GM21360 (cell line): ENCODE measurements at regions not wholly inside any gene's neighbourhood (a gene's known extent, or its start where the extent isn't known, plus 50 kb on each side); places are given as distances from the start of the nearest gene placed in this dataset.
"Not testable (repeated sequence)": the region's sequence is repeated elsewhere in the genome, so short reads cannot be mapped to it uniquely, and the experiment has no call there.

Experiments used
- ATAC-seq: cut with Tn5 transposase; IDR thresholded peaks from one replicate; pipeline ENCODE4 v1.9.1; 2021; ENCODE audit warnings: mild to moderate bottlenecking, moderate library complexity; ENCODE audit not compliant: unreplicated experiment

DNA sequence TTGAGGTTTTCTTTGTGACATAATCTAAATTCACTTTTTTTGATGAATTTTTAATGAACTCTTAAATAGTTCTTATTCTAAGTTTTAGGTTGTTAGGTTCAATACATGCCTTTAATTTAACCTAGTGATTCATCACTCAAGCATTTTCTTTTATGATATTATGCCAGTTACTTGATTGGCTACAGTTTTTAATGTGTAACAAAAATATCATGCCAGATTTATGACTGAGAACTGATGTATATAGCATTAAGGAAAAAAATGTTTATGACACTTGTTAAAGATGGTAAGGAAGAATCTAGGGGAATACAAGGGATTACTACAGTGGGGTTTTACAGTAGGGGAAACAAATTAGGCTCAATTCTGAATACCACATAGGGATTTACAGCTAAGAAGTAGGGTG lies 103.1 kb downstream of the VGLL3 start:
- no peak for ATAC-seq

DNA sequence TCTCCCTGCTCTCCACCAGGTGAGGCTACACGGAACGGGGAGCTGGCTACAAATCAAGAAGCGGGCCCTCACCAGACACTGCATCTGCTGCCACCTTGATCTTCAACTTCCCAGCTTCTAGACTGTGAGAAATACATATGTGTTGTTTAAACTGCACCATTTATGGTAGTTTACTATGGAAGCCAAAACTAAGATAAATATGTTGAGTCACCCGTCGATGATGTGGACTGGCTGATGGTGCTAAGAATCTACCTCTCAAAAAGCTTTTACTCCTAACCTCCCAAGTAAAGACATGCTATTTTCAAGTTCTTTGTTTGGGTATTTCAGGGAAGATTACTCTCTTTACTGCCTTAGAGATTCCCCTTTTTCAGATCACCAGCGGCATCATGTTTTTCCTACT lies 110.9 kb downstream of the VGLL3 start:
- no peak for ATAC-seq

DNA sequence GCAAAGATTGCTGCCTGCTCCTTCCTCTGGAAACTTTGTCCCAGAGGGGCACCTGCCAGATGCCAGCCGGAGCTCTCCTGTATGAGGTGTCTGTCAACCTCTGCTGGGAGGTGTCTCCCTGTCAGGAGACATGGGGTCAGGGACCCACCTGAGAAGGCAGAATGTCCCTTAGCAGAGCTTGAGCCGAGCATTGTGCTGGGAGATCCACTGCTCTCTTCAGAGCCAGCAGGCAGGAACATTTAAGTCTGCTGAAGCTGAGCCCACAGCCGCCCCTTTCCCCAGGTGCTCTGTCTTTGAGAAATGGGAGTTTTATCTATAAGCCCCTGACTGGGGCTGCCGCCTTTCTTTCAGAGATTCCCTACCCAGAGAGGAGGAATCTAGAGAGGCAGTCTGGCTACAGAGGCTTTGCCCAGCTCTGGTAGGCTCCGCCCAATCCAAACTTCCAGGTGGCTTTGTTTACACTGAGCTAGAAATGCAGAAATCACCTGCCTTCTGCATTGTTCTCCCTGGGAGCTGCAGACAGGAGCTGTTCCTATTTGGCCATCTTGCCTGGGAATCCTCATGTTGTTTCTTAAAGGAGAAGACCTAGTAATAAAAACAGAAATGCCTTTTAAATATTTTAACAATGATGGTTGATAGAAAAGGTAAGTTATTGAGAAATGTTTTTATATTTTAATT lies 114.3 kb downstream of the VGLL3 start:
- ATAC-seq: not testable (repeated sequence)

DNA sequence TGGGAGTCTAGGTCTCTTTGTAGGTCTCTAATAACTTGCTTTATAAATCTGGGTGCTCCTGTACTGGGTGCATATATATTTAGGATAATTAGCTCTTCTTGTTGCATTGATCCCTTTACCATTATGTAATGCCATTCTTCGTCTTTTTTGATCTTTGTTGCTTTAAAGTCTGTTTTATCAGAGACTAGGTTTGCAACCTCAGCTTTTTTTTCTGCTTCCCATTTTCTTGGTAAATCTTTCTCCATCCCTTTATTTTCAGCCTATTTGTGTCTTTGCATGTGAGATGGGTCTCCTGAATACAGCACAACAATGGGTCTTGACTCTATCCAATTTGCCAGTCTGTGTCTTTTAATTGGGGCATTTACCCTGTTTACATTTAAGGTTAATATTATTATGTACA lies 116.2 kb downstream of the VGLL3 start:
- not testable (repeated sequence) for ATAC-seq

DNA sequence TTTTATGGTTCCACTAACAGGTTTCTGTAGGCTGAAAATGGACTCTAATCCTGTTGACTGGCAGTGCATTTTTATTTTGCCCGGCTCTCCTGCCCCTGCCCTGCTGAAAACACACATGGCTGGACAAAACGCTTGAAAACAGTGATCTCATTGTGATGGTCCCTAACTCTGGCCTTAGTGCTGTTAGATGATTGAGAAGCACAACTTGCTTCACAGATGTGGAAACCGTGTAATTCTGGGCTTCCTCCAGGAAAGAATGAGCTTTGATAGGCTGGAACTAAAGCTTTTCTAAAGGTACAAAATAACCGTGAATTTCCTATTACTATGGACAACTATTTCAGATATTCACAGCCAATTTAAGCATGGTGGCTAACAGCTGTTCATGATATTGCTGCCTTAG lies 121.4 kb downstream of the VGLL3 start:
- no peak for ATAC-seq

DNA sequence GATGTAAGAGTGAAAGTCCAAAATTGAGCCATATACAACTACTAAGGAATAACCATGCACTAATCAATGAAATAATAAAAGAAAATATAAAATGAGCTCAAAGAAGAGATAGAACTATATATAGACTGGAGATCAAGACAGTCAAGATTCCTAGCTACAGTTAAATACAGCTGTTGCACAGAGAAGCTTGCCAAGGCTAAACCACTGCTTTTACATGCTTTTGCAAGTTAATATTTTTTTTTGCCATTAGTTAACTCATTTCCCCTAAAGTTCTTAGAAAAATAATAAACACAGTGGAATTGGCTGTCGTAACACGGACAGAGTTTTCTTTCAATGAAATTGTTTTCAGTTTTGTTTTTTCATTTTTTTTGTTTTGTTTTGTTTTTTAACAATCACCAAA lies 123.0 kb downstream of the VGLL3 start:
- ATAC-seq: no peak

DNA sequence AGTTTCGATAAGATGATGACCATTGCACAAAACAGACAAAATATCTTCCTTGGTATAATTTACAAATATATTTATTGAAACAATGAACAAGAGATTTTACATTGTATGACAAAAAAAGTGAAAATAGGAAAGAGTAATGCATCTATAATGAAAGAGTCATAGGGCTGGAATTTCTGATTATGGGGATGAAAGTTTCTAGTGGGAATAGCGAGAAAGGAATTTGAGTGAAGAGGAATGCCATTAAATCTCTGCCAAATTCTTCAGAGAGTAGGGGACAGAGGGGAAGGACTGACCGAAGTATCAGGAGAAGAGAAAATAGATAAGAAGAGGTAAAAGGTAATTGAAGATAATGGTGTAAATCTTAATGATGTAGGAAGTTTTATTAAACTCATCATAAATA lies 125.4 kb downstream of the VGLL3 start:
- ATAC-seq: no peak

DNA sequence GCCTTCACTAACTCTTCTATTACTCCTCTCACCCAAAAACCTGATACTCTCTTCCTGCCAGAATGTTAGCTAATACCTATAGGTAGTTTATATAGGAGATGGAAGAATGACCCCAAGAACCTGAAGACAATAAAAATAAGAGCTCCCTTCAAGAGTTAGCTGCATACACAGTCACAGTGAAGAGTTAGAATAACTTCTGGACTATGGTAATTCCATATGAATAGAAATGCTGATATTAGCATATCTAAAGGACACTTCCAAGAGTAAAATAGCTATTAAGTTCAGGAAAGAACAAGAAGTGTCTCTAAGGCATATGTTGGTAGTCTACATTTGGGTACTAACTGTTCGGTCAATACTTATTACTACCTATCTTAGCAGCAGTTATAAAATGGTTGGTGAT lies 134.2 kb downstream of the VGLL3 start:
- ATAC-seq: no peak

DNA sequence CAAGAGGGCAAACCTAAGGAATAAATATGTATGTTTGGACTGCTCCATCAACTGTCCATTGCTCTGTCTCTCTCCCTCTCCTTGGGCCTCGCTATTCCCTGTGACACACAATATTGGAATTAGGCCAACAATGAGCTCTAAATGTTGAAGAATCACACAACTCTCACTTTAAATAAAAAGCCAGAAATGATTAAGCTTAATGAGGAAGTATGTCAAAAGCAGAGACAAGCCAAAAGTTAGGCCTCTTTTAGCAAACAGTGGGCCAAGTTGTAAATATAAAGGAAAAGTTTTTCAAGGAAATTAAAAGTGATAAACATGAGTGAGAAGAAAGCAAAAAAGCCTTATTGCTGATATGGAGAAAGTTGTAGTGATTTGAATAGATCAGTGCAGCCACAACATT lies 141.0 kb downstream of the VGLL3 start:
- no peak for ATAC-seq

DNA sequence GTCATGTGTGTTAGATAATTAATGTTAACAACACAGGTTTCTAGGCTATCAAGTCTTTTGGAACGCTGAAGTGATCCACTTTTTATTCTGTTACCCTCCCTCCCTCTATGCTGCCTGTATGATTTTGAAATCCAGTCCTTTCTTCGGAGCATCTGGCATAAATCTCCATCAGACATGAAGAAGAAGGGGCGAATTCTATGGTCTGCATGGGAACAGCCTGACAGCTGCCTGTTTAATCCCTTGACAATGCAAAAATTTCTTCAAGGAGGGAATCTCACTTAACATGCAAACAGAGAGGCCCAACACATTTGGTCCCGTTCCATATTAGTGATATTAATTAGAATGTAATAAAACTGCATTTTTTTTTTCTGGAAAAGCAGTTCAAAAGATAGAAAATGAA lies 145.2 kb downstream of the VGLL3 start:
- no peak for ATAC-seq

DNA sequence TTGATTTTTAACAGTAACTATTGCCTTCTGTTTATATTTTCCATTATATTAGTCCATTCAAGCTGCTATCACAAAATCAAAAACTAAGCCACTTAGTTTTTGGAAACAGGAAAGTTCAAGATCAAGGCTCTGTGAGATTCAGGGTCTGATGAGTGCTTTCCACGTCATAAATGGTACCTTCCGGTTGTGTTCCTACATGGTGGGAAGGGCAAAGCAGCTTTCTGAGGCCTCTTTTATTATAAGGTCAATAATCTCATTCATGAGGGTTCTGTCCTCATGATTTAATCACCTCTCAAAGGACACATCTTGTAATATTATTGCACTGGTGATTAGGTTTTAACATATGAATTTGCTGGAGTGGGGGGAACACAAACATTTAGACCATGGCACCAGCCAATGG lies 152.0 kb downstream of the VGLL3 start:
- ATAC-seq: no peak

DNA sequence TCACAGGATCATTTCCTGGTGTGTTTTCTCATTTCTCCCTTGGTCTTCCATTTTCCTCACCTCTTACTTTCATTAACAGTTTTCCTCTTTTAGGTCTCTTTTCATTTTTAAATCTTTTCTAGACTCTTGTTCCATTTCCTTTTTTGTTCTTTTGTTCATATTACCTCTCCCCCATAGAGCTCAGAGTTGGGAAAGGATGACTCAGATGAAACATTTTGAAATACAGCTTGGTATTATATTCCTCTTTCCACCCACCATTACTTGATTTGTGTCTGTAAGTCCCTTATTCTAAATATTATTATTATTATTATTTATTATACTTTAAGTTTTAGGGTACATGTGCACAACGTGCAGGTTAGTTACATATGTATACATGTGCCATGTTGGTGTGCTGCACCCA lies 153.1 kb downstream of the VGLL3 start:
- no peak for ATAC-seq

DNA sequence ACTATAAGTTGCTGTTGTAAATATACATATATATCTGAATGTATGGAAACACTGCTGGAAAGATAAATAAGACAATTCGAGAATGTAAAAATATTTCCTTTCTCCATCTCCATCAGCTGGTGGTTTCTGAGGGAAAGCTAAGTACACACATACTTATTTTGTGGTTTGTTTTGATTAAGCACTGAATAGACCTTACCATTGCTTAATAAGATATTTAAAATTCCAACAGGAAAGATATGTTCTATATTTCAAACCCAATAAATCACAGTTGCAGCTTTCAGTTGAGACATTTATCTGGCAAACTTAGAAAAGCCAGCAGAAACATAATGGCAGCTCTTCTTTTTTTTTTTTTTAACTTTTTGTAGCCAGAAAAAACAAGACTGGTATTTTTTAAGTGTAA lies 160.4 kb downstream of the VGLL3 start:
- no peak for ATAC-seq

DNA sequence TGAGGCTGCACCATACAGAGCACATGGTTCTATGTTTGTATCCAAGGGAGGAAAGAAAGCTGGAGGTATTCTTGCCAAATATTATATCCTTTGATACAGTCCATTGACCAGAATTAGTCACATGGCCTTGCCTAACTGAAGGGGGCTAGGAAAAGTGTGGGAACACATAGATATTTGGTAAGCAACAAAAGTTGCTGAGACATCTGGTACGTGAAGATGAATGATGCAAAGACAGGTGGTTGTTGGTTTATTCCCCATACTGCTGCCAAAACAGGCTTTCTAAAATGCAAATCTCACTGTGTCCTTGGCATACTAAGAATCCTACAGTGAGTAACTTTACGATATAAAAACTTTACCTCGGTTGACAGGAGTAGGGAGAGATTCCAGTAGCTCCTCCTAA lies 162.2 kb downstream of the VGLL3 start:
- ATAC-seq: no peak

DNA sequence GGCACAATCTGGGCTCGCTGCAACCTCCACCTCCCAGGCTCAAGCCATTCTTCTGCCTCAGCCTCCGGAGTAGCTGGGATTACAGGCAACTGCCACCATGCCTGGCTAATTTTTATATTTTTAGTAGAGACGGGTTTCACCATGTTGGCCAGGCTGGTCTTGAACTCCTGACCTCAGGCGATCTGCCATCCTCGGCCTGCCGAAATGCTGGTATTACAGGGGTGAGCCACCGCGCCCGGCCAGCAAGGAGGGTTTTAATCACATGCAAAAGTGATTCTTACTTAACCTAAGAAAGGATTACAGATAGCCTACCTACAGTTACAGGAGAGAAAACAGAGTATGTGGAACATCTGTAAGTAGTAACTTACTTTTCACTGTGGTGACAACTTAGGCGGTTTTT lies 163.4 kb downstream of the VGLL3 start:
- ATAC-seq: not testable (repeated sequence)

DNA sequence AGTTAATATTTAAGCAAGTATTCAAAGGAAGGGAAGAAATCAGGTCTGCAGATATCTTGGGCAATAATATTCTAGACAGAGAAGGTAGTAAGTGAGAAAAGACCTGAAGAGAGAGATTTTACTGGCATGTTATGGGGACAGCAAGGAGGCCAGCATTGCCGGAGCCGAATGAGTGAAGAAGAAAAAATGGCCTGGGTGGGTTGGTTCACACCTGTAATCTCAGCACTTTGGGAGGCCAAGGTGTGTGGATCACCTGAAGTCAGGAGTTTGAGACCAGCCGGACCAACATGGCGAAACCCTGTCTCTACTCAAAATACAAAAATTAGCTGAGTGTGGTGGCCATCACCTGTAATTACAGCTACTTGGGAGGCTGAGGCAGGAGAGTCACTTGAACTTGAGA lies 164.7 kb downstream of the VGLL3 start:
- ATAC-seq: no peak

DNA sequence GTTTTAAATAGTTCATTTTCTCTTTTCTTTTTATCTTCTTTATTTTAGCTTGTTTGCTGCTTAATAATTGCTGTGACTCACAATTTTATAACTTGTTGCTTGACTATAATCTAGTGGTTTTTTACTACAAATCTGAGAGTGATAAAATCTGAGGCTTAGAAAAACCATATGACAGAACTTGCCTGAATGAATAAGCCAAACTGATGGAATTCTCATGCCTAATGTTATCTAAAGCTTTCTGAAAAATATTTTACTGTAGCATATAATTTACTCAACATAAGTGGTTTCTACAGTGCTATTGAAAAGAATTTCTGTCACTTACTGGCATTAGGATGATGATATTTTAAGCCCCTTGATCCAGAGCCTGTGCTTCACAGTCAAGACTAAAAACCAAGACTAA lies 175.1 kb downstream of the VGLL3 start:
- ATAC-seq: no peak

DNA sequence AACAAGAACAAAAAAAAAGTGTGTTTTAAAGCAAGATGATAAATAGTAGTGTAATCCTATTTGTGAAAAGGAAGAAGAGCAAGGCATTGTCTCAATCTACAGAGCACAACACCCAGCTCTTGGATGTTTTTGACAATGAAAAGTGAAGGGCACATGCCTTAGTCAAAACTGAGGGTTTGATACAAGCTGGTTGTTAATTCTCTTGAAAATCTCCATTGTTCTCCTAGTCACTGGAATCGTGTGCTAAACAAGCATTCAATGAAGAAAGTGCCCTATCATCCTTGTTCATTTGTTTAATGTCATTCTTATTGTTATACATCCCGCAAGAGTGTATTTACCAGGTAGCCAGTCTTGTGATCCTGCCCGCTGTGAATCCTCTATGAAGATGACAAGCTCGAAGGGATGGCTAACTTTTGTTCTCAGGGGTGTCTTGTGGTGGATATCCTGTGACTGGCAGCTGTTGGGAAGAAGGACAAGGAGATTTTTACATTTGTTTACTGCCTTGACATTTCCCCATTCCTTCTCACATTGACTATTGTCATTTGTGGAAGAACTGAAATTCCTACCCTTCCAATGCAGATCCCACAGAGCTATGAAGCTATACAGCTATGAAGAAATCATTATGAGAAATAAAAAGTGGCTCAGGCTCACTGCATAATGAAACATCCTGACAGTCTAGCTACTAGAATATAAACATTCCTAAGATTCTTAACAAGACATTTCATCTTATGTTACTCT lies 175.9 kb downstream of the VGLL3 start:
- ATAC-seq: no peak

DNA sequence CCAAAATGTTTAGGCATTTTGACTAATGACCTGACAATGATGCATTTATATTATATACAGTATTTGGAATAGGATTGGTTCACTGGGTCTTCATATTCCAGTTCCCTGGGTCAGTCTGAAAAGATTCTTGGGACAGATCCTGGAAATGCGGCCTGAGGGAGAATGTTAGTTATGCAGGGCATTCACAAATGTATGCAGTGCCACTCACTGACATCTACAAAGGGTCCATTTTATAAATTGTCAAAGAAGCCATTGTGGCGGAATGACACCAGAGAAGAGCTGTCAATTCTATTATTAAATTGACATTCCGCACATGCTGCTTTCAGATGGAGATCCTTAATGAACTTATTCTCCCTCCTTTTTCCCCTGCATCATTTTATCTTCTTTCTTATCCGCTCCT lies 176.6 kb downstream of the VGLL3 start:
- no peak for ATAC-seq

DNA sequence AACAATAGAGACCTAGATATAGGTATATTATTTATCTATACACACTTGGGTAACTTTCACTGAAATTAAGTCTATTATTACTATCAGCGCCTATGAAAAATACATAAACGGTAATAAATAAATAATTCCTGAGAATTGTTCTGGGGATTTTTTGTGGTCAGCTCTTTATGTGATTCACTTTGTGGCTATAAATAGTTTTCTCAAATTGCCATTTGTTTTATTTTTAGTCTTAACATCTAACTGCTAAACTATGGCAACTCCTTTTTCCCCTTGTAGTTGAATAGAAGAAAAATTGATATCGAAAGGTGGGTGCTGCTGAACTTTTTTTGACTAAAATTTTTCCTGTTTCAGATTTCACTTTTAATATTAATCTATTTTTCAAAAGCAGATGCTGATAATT lies 189.0 kb downstream of the VGLL3 start:
- no peak for ATAC-seq

DNA sequence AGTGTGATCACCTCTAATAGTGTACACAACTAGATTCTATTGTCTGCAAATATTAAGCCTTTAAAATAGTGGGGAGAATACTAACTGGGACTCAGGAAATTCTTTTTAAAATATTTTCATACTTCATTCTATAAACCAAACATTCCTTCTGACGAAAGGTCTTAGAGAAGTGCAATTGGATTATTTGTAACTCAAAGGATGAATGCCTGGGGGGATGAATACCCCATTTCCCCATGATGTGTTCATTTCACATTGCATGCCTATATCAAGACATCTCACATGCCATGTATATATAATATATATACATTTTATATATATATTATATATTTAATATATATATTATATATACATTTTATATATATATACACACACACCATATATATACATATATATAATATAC lies 189.9 kb downstream of the VGLL3 start:
- no peak for ATAC-seq

DNA sequence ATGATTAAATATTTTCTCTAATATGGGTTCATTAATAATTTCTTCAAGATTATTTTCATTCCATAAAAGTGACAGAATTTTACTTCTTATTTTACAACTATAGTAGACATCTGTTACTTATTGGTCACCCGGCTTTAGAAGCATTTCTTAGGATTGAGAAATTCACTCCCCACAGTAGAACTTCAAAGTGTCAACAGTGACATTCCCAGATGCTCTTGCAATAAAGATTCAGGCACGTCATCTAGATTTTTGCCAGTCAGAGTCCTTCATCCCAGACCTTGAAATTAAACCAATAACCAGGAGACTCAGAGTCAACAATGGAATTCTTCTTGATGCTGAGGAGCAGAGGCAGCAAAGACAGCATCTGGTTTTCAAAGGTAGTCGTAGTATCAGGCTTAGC lies 190.8 kb downstream of the VGLL3 start:
- no peak for ATAC-seq

DNA sequence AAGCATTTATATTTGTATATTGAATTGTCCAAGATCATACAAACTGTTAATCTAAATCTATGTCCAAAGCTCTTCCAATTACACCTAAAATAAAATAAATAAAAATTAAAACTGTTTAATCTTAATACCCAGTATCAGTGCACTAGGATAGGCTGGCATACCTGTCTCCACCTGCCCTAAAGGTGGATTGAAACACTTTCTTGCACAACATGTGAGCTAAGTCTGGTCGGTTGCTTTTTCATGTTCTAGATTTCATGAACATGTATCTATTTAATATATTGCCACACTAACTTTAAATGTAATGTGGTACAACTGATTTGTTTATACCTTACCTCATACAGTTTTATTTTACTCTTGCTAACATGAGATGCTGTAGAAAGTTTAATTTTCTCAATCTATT lies 193.0 kb downstream of the VGLL3 start:
- ATAC-seq: no peak
